HepG2 (cell line): ENCODE measurements at regions not wholly inside any gene's neighbourhood (a gene's known extent, or its start where the extent isn't known, plus 50 kb on each side); places are given as distances from the start of the nearest gene placed in this dataset.

Experiments used
- ATAC-seq: fragments of 200-7000 bp; cut with Tn5 transposase; 3 replicates; pipeline ENCODE4 v1.9.1; 2020; ENCODE audit warnings: mild to moderate bottlenecking, moderate library complexity
- BruUV-seq: library from RNA; stranded (reverse); fragments of 400-500 nt; replicated peaks from 2 replicates; lab custom pipeline; 2021; lab: Mats Ljungman, UMichigan
- CTCF ChIA-PET: fragments of 300-600 bp; formaldehyde crosslinking; extraction: SDS; loops from one replicate; lab custom pipeline; 2021; ENCODE audit warnings: low total read pairs, inconsistent platforms, low intra/inter-chr PET ratio; lab: Yijun Ruan, JAX
- POLR2A ChIA-PET: fragments of 350-600 bp; sonication (Branson Sonifier 250); formaldehyde crosslinking; loops from one replicate; lab custom pipeline; 2020; ENCODE audit warnings: antibody characterized with exemption, inconsistent platforms; lab: Yijun Ruan, JAX
- DNase-seq: peaks from one replicate; pipeline ENCODE4 v3.0.0-alpha.2; 2015; ENCODE audit warnings: low spot score
- FAIRE-seq: peaks from 3 replicates; lab custom pipeline; 2011; peaks lifted over from hg19 to GRCh38; lab: Jason Lieb, UNC
- H2AFZ ChIP-seq: one replicate; pipeline ENCODE4 v1.6.1; 2011; ENCODE audit warnings: low read length, inconsistent platforms
- H3K27ac ChIP-seq: fragments of 300-600 bp; 3 replicates; pipeline ENCODE4 v1.8.0; 2011; ENCODE audit warnings: mixed run types, mild to moderate bottlenecking, mixed read lengths, low read length, inconsistent platforms; ENCODE audit not compliant: insufficient read depth; ENCODE audit errors: extremely low read length
- H3K27me3 ChIP-seq, 2 experiments: fragments of 200-600 bp in 1 of 2; 2 replicates in 1 of 2; 3 replicates in 1 of 2; pipeline versions ENCODE4 v1.6.0 to v1.8.0; 2011; ENCODE audit warnings: low read length in 2 of 2, mild to moderate bottlenecking in 2 of 2, moderate library complexity in 2 of 2, inconsistent platforms in 1 of 2; ENCODE audit not compliant: insufficient read depth in 2 of 2, control insufficient read depth in 1 of 2
- H3K36me3 ChIP-seq, 2 experiments: fragments of 200-600 bp in 1 of 2; replicated peaks in 1 of 2; 2 replicates in 1 of 2; 3 replicates in 1 of 2; pipeline versions ENCODE4 v1.5.1 to v1.8.0; 2011; ENCODE audit warnings: low read length in 2 of 2, inconsistent platforms in 1 of 2; ENCODE audit not compliant: insufficient read depth in 2 of 2, control insufficient read depth in 1 of 2
- H3K4me1 ChIP-seq: 2 replicates; pipeline ENCODE4 v1.5.1; 2012; ENCODE audit warnings: low read length, inconsistent platforms; ENCODE audit not compliant: insufficient read depth
- H3K4me2 ChIP-seq: 2 replicates; pipeline ENCODE4 v1.6.0; 2011; ENCODE audit warnings: low read depth, low read length, inconsistent platforms
- H3K4me3 ChIP-seq, 3 experiments: fragments of 200-600 bp in 1 of 3; sonication (generic), shearing (Covaris generic) in 1 of 3; replicated peaks in 1 of 3; 2 replicates each; pipeline ENCODE4 v1.5.1; 2011 to 2016; ENCODE audit warnings: low read length in 3 of 3, inconsistent platforms in 2 of 3, low read depth in 2 of 3, mild to moderate bottlenecking in 2 of 3, control low read depth in 1 of 3, mixed read lengths in 1 of 3; ENCODE audit not compliant: insufficient read depth in 1 of 3
- H3K79me2 ChIP-seq: one replicate; pipeline ENCODE4 v1.6.1; 2011; ENCODE audit warnings: low read length, inconsistent platforms; ENCODE audit not compliant: insufficient read depth
- H3K9ac ChIP-seq: 2 replicates; pipeline ENCODE4 v1.6.0; 2011; ENCODE audit warnings: mild to moderate bottlenecking, low read depth, low read length, inconsistent platforms; ENCODE audit not compliant: insufficient read depth
- H3K9me3 ChIP-seq: 2 replicates; pipeline ENCODE4 v1.5.1; 2012; ENCODE audit warnings: mild to moderate bottlenecking, low read length
- H4K20me1 ChIP-seq: 2 replicates; pipeline ENCODE4 v1.6.0; 2011; ENCODE audit warnings: inconsistent platforms, mild to moderate bottlenecking, low read length, moderate library complexity; ENCODE audit not compliant: insufficient read depth
- FOXA1 ChIP-seq, 2 experiments: fragments of 450-650 bp in 1 of 2; sonication (generic) in 1 of 2; formaldehyde crosslinking in 1 of 2; IDR thresholded peaks; 2 replicates each; pipeline versions ENCODE4 v1.4.0 to v1.6.1; 2016 to 2020; ENCODE audit warnings: missing genetic modification reagents in 1 of 2
- HOXA9 ChIP-seq: sonication (generic); formaldehyde crosslinking; IDR thresholded peaks from 2 replicates; pipeline ENCODE4 v1.8.1; 2022; ENCODE audit warnings: missing genetic modification reagents, mild to moderate bottlenecking, moderate library complexity, borderline replicate concordance
- NFRKB ChIP-seq: fragments of 450-650 bp; IDR thresholded peaks from 2 replicates; pipeline ENCODE4 v1.6.1; 2017
- ONECUT2 ChIP-seq: sonication (generic); formaldehyde crosslinking; IDR thresholded peaks from 2 replicates; pipeline ENCODE4 v1.4.0; 2020; ENCODE audit warnings: missing genetic modification reagents
- SALL1 ChIP-seq: sonication (generic); formaldehyde crosslinking; IDR thresholded peaks from 2 replicates; pipeline ENCODE4 v1.8.0; 2022; ENCODE audit warnings: mild to moderate bottlenecking, missing genetic modification reagents
- YEATS2 ChIP-seq: sonication (generic); formaldehyde crosslinking; IDR thresholded peaks from 2 replicates; pipeline ENCODE4 v1.4.0; 2020; ENCODE audit warnings: missing genetic modification reagents, borderline replicate concordance
- ZBTB8A ChIP-seq: sonication (generic); formaldehyde crosslinking; IDR thresholded peaks from 2 replicates; pipeline ENCODE4 v1.4.0; 2020; ENCODE audit warnings: mild to moderate bottlenecking, low read depth, missing genetic modification reagents, borderline replicate concordance
- ZNF567 ChIP-seq: sonication (generic); formaldehyde crosslinking; IDR thresholded peaks from 2 replicates; pipeline ENCODE4 v1.8.1; 2023; ENCODE audit warnings: mild to moderate bottlenecking, missing genetic modification reagents, borderline replicate concordance
- ZNF773 ChIP-seq: sonication (generic); formaldehyde crosslinking; IDR thresholded peaks from 2 replicates; pipeline ENCODE4 v1.4.0; 2020; ENCODE audit warnings: missing genetic modification reagents, borderline replicate concordance
- ZNF83 ChIP-seq: sonication (generic); formaldehyde crosslinking; IDR thresholded peaks from 2 replicates; pipeline ENCODE4 v1.4.0; 2020; ENCODE audit warnings: missing genetic modification reagents, mild to moderate bottlenecking, borderline replicate concordance
- WGBS: methylation state at CpG from one replicate; pipeline ENCODE4 v1.1.6; 2017; ENCODE audit warnings: low lambda C conversion rate; 5-methylcytosine and 5-hydroxymethylcytosine counted together
- in situ Hi-C: cut with HindIII; loops from 2 replicates; pipeline ENCODE4 v1.10.0; 2017; ENCODE audit warnings: low pct_unique_long_range_greater_than_20kb; ENCODE audit not compliant: extremely low pct_ligation_motif_present
- intact Hi-C: fragments of 100-400 bp; cut with micrococcal nuclease; formaldehyde crosslinking; loops from one replicate; pipeline ENCODE4 v1.10.0; 2022; ENCODE audit not compliant: unreplicated experiment
- TF ChIP-seq, protein P1 (sequence below): IDR thresholded peaks from 2 replicates; pipeline ENCODE4 v1.6.1; 2016; ENCODE audit warnings: control low read depth
- TF ChIP-seq, protein P2 (sequence below): sonication (generic); formaldehyde crosslinking; IDR thresholded peaks from 2 replicates; pipeline ENCODE4 v1.8.1; 2022; ENCODE audit warnings: mild to moderate bottlenecking, missing genetic modification reagents
- TF ChIP-seq, protein P3 (sequence below): sonication (generic); formaldehyde crosslinking; IDR thresholded peaks from 2 replicates; pipeline ENCODE4 v1.8.1; 2022; ENCODE audit warnings: low read depth, mild to moderate bottlenecking, missing genetic modification reagents

DNA sequence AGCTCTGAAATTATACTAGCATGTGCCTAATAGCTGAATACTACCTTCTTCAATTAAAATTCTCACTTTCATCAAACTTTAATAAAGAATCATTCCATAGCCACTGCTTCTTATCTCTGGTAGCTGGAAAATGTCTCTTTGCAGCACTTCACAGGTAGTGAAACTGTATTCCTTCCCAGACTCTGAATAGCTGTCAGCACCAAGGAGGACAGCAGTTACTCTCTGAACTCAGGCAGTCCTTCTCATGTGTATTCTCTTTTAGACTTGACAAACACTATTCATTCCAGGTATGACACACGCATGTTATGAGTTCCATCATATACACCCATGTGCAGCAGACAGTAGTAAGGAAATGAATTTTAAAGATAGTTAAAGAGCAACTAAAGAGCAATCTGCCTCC is 627.1 kb downstream of the EFNA5 start:
- Histone ChIP-seq H3K4me3 (no peak overlapping the region), H3K36me3 (no peaks in the 10 kb centered on the region), H3K27ac (no peak overlapping the region), H3K79me2 (no peaks in the 10 kb centered on the region), H4K20me1 (no peaks in the 10 kb centered on the region), H3K4me1 (no peaks in the 10 kb centered on the region), H3K4me2 (no peak overlapping the region), H3K27me3 (no peaks in the 10 kb centered on the region), H3K9ac (no peak overlapping the region), H3K9me3 (no peaks in the 10 kb centered on the region), H2AFZ (no peak overlapping the region)
- CTCF ChIA-PET = no interaction called here
- FAIRE-seq (no peak), ATAC-seq (no peak), DNase-seq (no peak)
- POLR2A ChIA-PET = no interaction called here
- WGBS = 41% methylated on average over 1 of the region's 1 CpG
- intact Hi-C loops = no loop called here
- in situ Hi-C loops = no loop called here
- no TSS peak for BruUV-seq
- TF ChIP-seq SALL1 (no peak), ZNF83 (no peak), FOXA1 (IDR thresholded peaks at IDR 0.05) (no peak), FOXA1 (CRISPR knock-in tag; IDR thresholded peaks at IDR 0.05) (no peak)

DNA sequence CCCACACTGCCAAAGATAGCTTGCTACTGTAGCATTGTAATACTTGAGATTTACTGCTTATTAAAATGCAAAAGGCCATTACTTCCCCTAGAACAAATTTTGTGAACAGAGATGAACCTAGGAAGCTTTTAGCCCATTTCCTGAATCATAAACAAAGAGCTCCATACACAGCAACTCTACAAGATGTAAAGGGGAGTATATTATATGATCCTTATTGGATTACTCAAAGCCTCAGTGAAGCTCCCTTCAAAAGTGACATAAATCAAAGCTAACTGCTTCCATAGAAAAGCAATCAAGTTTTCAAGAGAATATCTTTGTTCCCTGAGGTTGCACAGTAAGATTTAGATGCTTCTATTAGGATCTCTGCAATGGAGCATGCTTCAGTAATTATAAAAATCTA is 629.8 kb downstream of the EFNA5 start:
- FAIRE-seq (no peak), ATAC-seq (no peak), DNase-seq (no peak)
- POLR2A ChIA-PET = no interaction called here
- Histone ChIP-seq H3K4me2 (no peak overlapping the region), H3K27ac (no peak overlapping the region), H3K36me3 (no peaks in the 10 kb centered on the region), H3K27me3 (no peaks in the 10 kb centered on the region), H3K4me3 (no peak overlapping the region), H3K79me2 (no peaks in the 10 kb centered on the region), H3K4me1 (no peaks in the 10 kb centered on the region), H4K20me1 (no peaks in the 10 kb centered on the region), H3K9me3 (no peaks in the 10 kb centered on the region), H3K9ac (no peak overlapping the region), H2AFZ (no peak overlapping the region)
- no TSS peak for BruUV-seq
- intact Hi-C loops (no loop called here), in situ Hi-C loops (no loop called here)
- CTCF ChIA-PET = no interaction called here
- TF ChIP-seq HOXA9 (CRISPR knock-in tag) = no peak
- no peak for TF ChIP-seq ONECUT2 (CRISPR knock-in tag)
- TF ChIP-seq, protein P1, sequence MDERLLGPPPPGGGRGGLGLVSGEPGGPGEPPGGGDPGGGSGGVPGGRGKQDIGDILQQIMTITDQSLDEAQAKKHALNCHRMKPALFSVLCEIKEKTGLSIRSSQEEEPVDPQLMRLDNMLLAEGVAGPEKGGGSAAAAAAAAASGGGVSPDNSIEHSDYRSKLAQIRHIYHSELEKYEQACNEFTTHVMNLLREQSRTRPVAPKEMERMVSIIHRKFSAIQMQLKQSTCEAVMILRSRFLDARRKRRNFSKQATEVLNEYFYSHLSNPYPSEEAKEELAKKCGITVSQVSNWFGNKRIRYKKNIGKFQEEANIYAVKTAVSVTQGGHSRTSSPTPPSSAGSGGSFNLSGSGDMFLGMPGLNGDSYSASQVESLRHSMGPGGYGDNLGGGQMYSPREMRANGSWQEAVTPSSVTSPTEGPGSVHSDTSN (CRISPR knock-in tag) = no peak
- TF ChIP-seq ZNF773 = no peak
- TF ChIP-seq ZNF567 = no peak
- TF ChIP-seq, protein P2, sequence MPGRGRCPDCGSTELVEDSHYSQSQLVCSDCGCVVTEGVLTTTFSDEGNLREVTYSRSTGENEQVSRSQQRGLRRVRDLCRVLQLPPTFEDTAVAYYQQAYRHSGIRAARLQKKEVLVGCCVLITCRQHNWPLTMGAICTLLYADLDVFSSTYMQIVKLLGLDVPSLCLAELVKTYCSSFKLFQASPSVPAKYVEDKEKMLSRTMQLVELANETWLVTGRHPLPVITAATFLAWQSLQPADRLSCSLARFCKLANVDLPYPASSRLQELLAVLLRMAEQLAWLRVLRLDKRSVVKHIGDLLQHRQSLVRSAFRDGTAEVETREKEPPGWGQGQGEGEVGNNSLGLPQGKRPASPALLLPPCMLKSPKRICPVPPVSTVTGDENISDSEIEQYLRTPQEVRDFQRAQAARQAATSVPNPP (CRISPR knock-in tag) = no peak
- TF ChIP-seq NFRKB = no peak
- TF ChIP-seq, protein P3, sequence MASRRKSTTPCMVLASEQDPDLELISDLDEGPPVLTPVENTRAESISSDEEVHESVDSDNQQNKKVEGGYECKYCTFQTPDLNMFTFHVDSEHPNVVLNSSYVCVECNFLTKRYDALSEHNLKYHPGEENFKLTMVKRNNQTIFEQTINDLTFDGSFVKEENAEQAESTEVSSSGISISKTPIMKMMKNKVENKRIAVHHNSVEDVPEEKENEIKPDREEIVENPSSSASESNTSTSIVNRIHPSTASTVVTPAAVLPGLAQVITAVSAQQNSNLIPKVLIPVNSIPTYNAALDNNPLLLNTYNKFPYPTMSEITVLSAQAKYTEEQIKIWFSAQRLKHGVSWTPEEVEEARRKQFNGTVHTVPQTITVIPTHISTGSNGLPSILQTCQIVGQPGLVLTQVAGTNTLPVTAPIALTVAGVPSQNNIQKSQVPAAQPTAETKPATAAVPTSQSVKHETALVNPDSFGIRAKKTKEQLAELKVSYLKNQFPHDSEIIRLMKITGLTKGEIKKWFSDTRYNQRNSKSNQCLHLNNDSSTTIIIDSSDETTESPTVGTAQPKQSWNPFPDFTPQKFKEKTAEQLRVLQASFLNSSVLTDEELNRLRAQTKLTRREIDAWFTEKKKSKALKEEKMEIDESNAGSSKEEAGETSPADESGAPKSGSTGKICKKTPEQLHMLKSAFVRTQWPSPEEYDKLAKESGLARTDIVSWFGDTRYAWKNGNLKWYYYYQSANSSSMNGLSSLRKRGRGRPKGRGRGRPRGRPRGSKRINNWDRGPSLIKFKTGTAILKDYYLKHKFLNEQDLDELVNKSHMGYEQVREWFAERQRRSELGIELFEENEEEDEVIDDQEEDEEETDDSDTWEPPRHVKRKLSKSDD (CRISPR knock-in tag) = no peak
- TF ChIP-seq YEATS2 (CRISPR knock-in tag) = no peak
- no peak for TF ChIP-seq ZBTB8A (CRISPR knock-in tag)
